OCI-LY7 (cell line): ENCODE measurements at regions not wholly inside any gene's neighbourhood (a gene's known extent, or its start where the extent isn't known, plus 50 kb on each side); places are given as distances from the start of the nearest gene placed in this dataset.

Experiments
- EZH2phosphoT487 ChIP-seq: fragments of 200-600 bp; sonication (generic); IDR thresholded peaks from 2 replicates; pipeline ENCODE4 v1.6.1; 2018; ENCODE audit warnings: low read depth, borderline replicate concordance, mild to moderate bottlenecking, mixed run types, antibody characterized with exemption, low read length, moderate library complexity, mixed read lengths
- TF ChIP-seq, protein P1 (sequence below): fragments of 200-600 bp; sonication (generic); conservative IDR thresholded peaks from 2 replicates; pipeline ENCODE4 v1.5.1; 2014; ENCODE audit warnings: mild to moderate bottlenecking, antibody characterized with exemption, low read length, moderate library complexity, mixed read lengths

GRCh38 chr14:87063181-87063580 lies 929.8 kb downstream of the GALC start:
- TF ChIP-seq, protein P1, sequence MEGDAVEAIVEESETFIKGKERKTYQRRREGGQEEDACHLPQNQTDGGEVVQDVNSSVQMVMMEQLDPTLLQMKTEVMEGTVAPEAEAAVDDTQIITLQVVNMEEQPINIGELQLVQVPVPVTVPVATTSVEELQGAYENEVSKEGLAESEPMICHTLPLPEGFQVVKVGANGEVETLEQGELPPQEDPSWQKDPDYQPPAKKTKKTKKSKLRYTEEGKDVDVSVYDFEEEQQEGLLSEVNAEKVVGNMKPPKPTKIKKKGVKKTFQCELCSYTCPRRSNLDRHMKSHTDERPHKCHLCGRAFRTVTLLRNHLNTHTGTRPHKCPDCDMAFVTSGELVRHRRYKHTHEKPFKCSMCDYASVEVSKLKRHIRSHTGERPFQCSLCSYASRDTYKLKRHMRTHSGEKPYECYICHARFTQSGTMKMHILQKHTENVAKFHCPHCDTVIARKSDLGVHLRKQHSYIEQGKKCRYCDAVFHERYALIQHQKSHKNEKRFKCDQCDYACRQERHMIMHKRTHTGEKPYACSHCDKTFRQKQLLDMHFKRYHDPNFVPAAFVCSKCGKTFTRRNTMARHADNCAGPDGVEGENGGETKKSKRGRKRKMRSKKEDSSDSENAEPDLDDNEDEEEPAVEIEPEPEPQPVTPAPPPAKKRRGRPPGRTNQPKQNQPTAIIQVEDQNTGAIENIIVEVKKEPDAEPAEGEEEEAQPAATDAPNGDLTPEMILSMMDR = no peak
- no peak for TF ChIP-seq EZH2phosphoT487
